Endothelial cell (in vitro differentiated cells): ENCODE measurements at regions not wholly inside any gene's neighbourhood (a gene's known extent, or its start where the extent isn't known, plus 50 kb on each side); places are given as distances from the start of the nearest gene placed in this dataset.
"Not testable (repeated sequence)": the region's sequence is repeated elsewhere in the genome, so short reads cannot be mapped to it uniquely, and the experiment has no call there.

Experiments used
- DNase-seq: peaks from one replicate; pipeline ENCODE4 v3.0.0; 2021; ENCODE audit warnings: low spot score
- H3K27ac Mint-ChIP-seq: one replicate; pipeline ENCODE4 v1.8.0; 2021; ENCODE audit warnings: mixed read lengths, inconsistent platforms; ENCODE audit not compliant: unreplicated experiment
- H3K27me3 Mint-ChIP-seq: one replicate; pipeline ENCODE4 v1.8.0; 2021; ENCODE audit warnings: mild to moderate bottlenecking, moderate library complexity, mixed read lengths, inconsistent platforms; ENCODE audit not compliant: unreplicated experiment
- H3K36me3 Mint-ChIP-seq: one replicate; pipeline ENCODE4 v1.8.0; 2021; ENCODE audit warnings: mild to moderate bottlenecking, low read depth, mixed read lengths, inconsistent platforms; ENCODE audit not compliant: unreplicated experiment
- H3K4me1 Mint-ChIP-seq: one replicate; pipeline ENCODE4 v1.8.0; 2021; ENCODE audit warnings: mild to moderate bottlenecking, mixed read lengths, inconsistent platforms; ENCODE audit not compliant: unreplicated experiment
- H3K4me3 Mint-ChIP-seq: one replicate; pipeline ENCODE4 v1.8.0; 2021; ENCODE audit warnings: mild to moderate bottlenecking, mixed read lengths, inconsistent platforms; ENCODE audit not compliant: unreplicated experiment
- H3K9me3 Mint-ChIP-seq: one replicate; pipeline ENCODE4 v1.8.0; 2021; ENCODE audit warnings: mixed read lengths, inconsistent platforms; ENCODE audit not compliant: unreplicated experiment
- TF ChIP-seq, protein P1 (sequence below): fragments of 200-600 bp; sonication (generic); IDR thresholded peaks from one replicate; pipeline ENCODE4 v1.5.0; 2021; ENCODE audit warnings: antibody characterized with exemption; ENCODE audit not compliant: unreplicated experiment

- Mint-ChIP-seq H3K27me3 (no peaks in the 10 kb centered on the region), H3K36me3 (no peaks in the 10 kb centered on the region), H3K4me1 (no peaks in the 10 kb centered on the region), H3K4me3 (no peak overlapping the region), H3K27ac (no peak overlapping the region), H3K9me3 (no peaks in the 10 kb centered on the region)
- TF ChIP-seq, protein P1, sequence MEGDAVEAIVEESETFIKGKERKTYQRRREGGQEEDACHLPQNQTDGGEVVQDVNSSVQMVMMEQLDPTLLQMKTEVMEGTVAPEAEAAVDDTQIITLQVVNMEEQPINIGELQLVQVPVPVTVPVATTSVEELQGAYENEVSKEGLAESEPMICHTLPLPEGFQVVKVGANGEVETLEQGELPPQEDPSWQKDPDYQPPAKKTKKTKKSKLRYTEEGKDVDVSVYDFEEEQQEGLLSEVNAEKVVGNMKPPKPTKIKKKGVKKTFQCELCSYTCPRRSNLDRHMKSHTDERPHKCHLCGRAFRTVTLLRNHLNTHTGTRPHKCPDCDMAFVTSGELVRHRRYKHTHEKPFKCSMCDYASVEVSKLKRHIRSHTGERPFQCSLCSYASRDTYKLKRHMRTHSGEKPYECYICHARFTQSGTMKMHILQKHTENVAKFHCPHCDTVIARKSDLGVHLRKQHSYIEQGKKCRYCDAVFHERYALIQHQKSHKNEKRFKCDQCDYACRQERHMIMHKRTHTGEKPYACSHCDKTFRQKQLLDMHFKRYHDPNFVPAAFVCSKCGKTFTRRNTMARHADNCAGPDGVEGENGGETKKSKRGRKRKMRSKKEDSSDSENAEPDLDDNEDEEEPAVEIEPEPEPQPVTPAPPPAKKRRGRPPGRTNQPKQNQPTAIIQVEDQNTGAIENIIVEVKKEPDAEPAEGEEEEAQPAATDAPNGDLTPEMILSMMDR, result no peak
- no peak for DNase-seq
These were observed 55.1 kb downstream of the RBMXL2 start for GRCh38 chr11:7143908-7144307.

GRCh38 chr11:7150104-7150503, 61.3 kb downstream of the RBMXL2 start:
- H3K27me3 Mint-ChIP-seq, DNase-seq, H3K4me3 Mint-ChIP-seq, H3K4me1 Mint-ChIP-seq, H3K9me3 Mint-ChIP-seq, H3K27ac Mint-ChIP-seq, H3K36me3 Mint-ChIP-seq: not testable (repeated sequence)

GRCh38 chr11:7154881-7155361, 66.1 kb downstream of the RBMXL2 start:
- no peak overlapping the region for H3K27ac Mint-ChIP-seq
- no peaks in the 10 kb centered on the region for H3K36me3 Mint-ChIP-seq
- no peaks in the 10 kb centered on the region for H3K9me3 Mint-ChIP-seq
- H3K4me3 Mint-ChIP-seq, result no peak overlapping the region
- no peak for DNase-seq
- no peaks in the 10 kb centered on the region for H3K27me3 Mint-ChIP-seq
- H3K4me1 Mint-ChIP-seq, result peaks cover 26% of the 10 kb centered on the region
- TF ChIP-seq, protein P1, result no peak

GRCh38 chr11:7160814-7161489, 72.2 kb downstream of the RBMXL2 start:
- no peak for DNase-seq
- no peaks in the 10 kb centered on the region for H3K27me3 Mint-ChIP-seq
- no peaks in the 10 kb centered on the region for H3K36me3 Mint-ChIP-seq
- TF ChIP-seq, protein P1, result no peak
- H3K27ac Mint-ChIP-seq, result no peak overlapping the region
- H3K4me1 Mint-ChIP-seq, result peaks cover 10% of the 10 kb centered on the region
- no peaks in the 10 kb centered on the region for H3K9me3 Mint-ChIP-seq
- no peak overlapping the region for H3K4me3 Mint-ChIP-seq

DNA sequence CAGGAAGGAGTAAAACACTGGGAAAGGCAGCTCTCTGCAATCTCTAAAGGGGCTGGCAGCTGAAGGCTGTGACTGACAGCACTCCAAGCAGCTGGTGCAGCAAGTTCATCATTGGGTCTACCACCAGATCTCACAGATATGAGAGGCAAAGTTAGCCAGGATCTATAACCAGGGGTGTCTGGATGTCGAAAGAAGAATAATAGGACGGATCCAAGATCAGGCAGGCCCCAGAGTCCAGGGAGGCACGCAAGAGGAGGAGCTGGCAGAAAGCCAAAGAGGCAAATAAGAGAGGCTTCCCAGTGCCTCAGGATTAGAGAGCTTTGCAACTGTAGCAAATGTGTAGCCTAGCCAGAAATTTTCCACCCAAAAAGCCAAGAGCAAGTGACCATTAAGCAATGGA, 77.1 kb downstream of the RBMXL2 start:
- H3K4me1 Mint-ChIP-seq, result no peaks in the 10 kb centered on the region
- H3K27me3 Mint-ChIP-seq, result no peaks in the 10 kb centered on the region
- no peak overlapping the region for H3K4me3 Mint-ChIP-seq
- no peak for DNase-seq
- H3K36me3 Mint-ChIP-seq, result no peaks in the 10 kb centered on the region
- H3K9me3 Mint-ChIP-seq, result no peaks in the 10 kb centered on the region
- TF ChIP-seq, protein P1, result no peak
- H3K27ac Mint-ChIP-seq, result no peak overlapping the region
